ENCODE measurements at regions not wholly inside any gene's neighbourhood (a gene's known extent, or its start where the extent isn't known, plus 50 kb on each side); places are given as distances from the start of the nearest gene placed in this dataset.
"Not testable (repeated sequence)": the region's sequence is repeated elsewhere in the genome, so short reads cannot be mapped to it uniquely, and the experiment has no call there.

GRCh38 chr7:12493407-12493806, 77.1 kb upstream of the SCIN start:
- TF ChIP-seq CTCF (conservative IDR thresholded peaks at IDR 0.05; ENCODE audit: low read depth, low read length) = no peak
- peak; percentile 58 for DNase-seq (ENCODE audit: low read depth)
- no peak overlapping the region for H3K4me3 ChIP-seq (ENCODE audit: low read length)

- TF ChIP-seq CTCF (conservative IDR thresholded peaks at IDR 0.05; ENCODE audit: low read depth, low read length) = no peak
- no peak overlapping the region for H3K4me3 ChIP-seq (ENCODE audit: low read length)
- no peak for DNase-seq (ENCODE audit: low read depth)
Observed at GRCh38 chr7:12493863-12494686, 76.4 kb upstream of the SCIN start.

- DNase-seq (ENCODE audit: low read depth) = no peak
- TF ChIP-seq CTCF (conservative IDR thresholded peaks at IDR 0.05; ENCODE audit: low read depth, low read length) = peak; percentile 18
- no peak overlapping the region for H3K4me3 ChIP-seq (ENCODE audit: low read length)
Observed at GRCh38 chr7:12494687-12495024, 75.9 kb upstream of the SCIN start.

GRCh38 chr7:12496901-12497674, 73.4 kb upstream of the SCIN start:
- DNase-seq (ENCODE audit: low read depth); H3K4me3 ChIP-seq (ENCODE audit: low read length): not testable (repeated sequence)
- peak; percentile 9 for TF ChIP-seq CTCF (conservative IDR thresholded peaks at IDR 0.05; ENCODE audit: low read depth, low read length)

GRCh38 chr7:12504149-12504548, 66.4 kb upstream of the SCIN start:
- TF ChIP-seq CTCF (conservative IDR thresholded peaks at IDR 0.05; ENCODE audit: low read depth, low read length) = no peak
- no peak overlapping the region for H3K4me3 ChIP-seq (ENCODE audit: low read length)
- no peak for DNase-seq (ENCODE audit: low read depth)

GRCh38 chr7:12508005-12508404, 62.5 kb upstream of the SCIN start:
- DNase-seq (ENCODE audit: low read depth) = no peak
- H3K4me3 ChIP-seq (ENCODE audit: low read length) = no peak overlapping the region
- no peak for TF ChIP-seq CTCF (conservative IDR thresholded peaks at IDR 0.05; ENCODE audit: low read depth, low read length)

GRCh38 chr7:12508554-12508953, 62.0 kb upstream of the SCIN start:
- TF ChIP-seq CTCF (conservative IDR thresholded peaks at IDR 0.05; ENCODE audit: low read depth, low read length) = no peak
- H3K4me3 ChIP-seq (ENCODE audit: low read length) = no peak overlapping the region
- DNase-seq (ENCODE audit: low read depth) = no peak
